IMR-90 (cell line): ENCODE measurements at regions not wholly inside any gene's neighbourhood (a gene's known extent, or its start where the extent isn't known, plus 50 kb on each side); places are given as distances from the start of the nearest gene placed in this dataset.

Source experiments
- ATAC-seq: fragments of 200-7000 bp; cut with Tn5 transposase; 2 replicates; pipeline ENCODE4 v1.9.1; 2020; ENCODE audit warnings: low read depth, mild to moderate bottlenecking, moderate library complexity
- BruUV-seq: library from RNA; stranded (reverse); fragments of 400-500 nt; replicated peaks from 2 replicates; lab custom pipeline; 2021; lab: Mats Ljungman, UMichigan
- CTCF ChIA-PET: fragments of 300-600 bp; formaldehyde crosslinking; extraction: SDS; loops from one replicate; lab custom pipeline; 2021; ENCODE audit warnings: antibody characterized with exemption; lab: Yijun Ruan, JAX
- POLR2A ChIA-PET: fragments of 300-600 bp; sonication (Branson Sonifier 250); formaldehyde crosslinking; loops from one replicate; lab custom pipeline; 2022; ENCODE audit warnings: antibody characterized with exemption; ENCODE audit not compliant: unreplicated experiment; lab: Charles Lee
- DNase-seq: peaks from one replicate; pipeline ENCODE4 v3.0.0; 2013
- H2AFZ ChIP-seq: replicated peaks from 2 replicates; pipeline ENCODE3; 2013; ENCODE audit warnings: low read length, mild to moderate bottlenecking; ENCODE audit not compliant: poor library complexity
- H2AK5ac ChIP-seq: 2 replicates; pipeline ENCODE4 v1.6.1; 2013; ENCODE audit warnings: low read depth, low read length, inconsistent platforms
- H2AK9ac ChIP-seq: replicated peaks from 2 replicates; pipeline ENCODE3; 2013; ENCODE audit warnings: mild to moderate bottlenecking, low read depth, low read length, moderate library complexity; ENCODE audit not compliant: poor library complexity
- H2BK120ac ChIP-seq: 2 replicates; pipeline ENCODE4 v1.6.1; 2013; ENCODE audit warnings: low read depth, low read length, inconsistent platforms
- H2BK15ac ChIP-seq: 3 replicates; pipeline ENCODE4 v1.6.1; 2013; ENCODE audit warnings: low read depth, low read length, inconsistent platforms
- H2BK20ac ChIP-seq: 2 replicates; pipeline ENCODE4 v1.6.1; 2013; ENCODE audit warnings: low read depth, mild to moderate bottlenecking, inconsistent platforms, low read length, moderate library complexity
- H2BK5ac ChIP-seq: 2 replicates; pipeline ENCODE4 v1.6.1; 2013; ENCODE audit warnings: mild to moderate bottlenecking, low read depth, low read length, inconsistent platforms; ENCODE audit not compliant: poor library complexity, severe bottlenecking
- H3K14ac ChIP-seq: replicated peaks from 2 replicates; pipeline ENCODE4 v1.6.1; 2013; ENCODE audit warnings: low read depth, low read length, inconsistent platforms
- H3K18ac ChIP-seq: 2 replicates; pipeline ENCODE4 v1.6.1; 2013; ENCODE audit warnings: low read depth, low read length, control low read depth
- H3K23ac ChIP-seq: 2 replicates; pipeline ENCODE4 v1.6.1; 2013; ENCODE audit warnings: low read depth, low read length, inconsistent platforms
- H3K27ac ChIP-seq: 2 replicates; pipeline ENCODE4 v1.5.1; 2013; ENCODE audit warnings: mild to moderate bottlenecking, control low read depth, low read length; ENCODE audit not compliant: insufficient read depth
- H3K27me3 ChIP-seq: 2 replicates; pipeline ENCODE4 v1.6.1; 2013; ENCODE audit warnings: low read length; ENCODE audit not compliant: control insufficient read depth, insufficient read depth
- H3K36me3 ChIP-seq: 2 replicates; pipeline ENCODE4 v1.6.1; 2013; ENCODE audit warnings: low read length, mixed read lengths; ENCODE audit not compliant: control insufficient read depth, insufficient read depth
- H3K4ac ChIP-seq: 2 replicates; pipeline ENCODE4 v1.6.1; 2013; ENCODE audit warnings: low read depth, low read length, inconsistent platforms
- H3K4me1 ChIP-seq: 2 replicates; pipeline ENCODE4 v1.6.1; 2013; ENCODE audit warnings: low read length, mixed read lengths; ENCODE audit not compliant: control insufficient read depth, insufficient read depth
- H3K4me2 ChIP-seq: 2 replicates; pipeline ENCODE4 v1.6.1; 2013; ENCODE audit warnings: low read depth, mild to moderate bottlenecking, control low read depth, low read length, moderate library complexity
- H3K4me3 ChIP-seq: 2 replicates; pipeline ENCODE4 v1.5.1; 2013; ENCODE audit warnings: low read depth, mild to moderate bottlenecking, control low read depth, low read length, moderate library complexity; ENCODE audit not compliant: insufficient read depth
- H3K56ac ChIP-seq: 2 replicates; pipeline ENCODE4 v1.6.1; 2013; ENCODE audit warnings: low read length, inconsistent platforms; ENCODE audit not compliant: insufficient read depth; ENCODE audit errors: extremely low read depth
- H3K79me1 ChIP-seq, 2 experiments: 2 replicates each; pipeline ENCODE4 v1.6.1; 2013; ENCODE audit warnings: low read length in 2 of 2, inconsistent platforms in 1 of 2, low read depth in 1 of 2
- H3K9ac ChIP-seq: 2 replicates; pipeline ENCODE4 v1.6.1; 2013; ENCODE audit warnings: low read depth, low read length, control low read depth
- H3K9me1 ChIP-seq: 2 replicates; pipeline ENCODE4 v1.6.1; 2013; ENCODE audit warnings: low read length, inconsistent platforms; ENCODE audit not compliant: insufficient read depth
- H3K9me3 ChIP-seq: 2 replicates; pipeline ENCODE4 v1.6.1; 2013; ENCODE audit warnings: low read length; ENCODE audit not compliant: control insufficient read depth, insufficient read depth
- H4K20me1 ChIP-seq: 2 replicates; pipeline ENCODE4 v1.6.1; 2013; ENCODE audit warnings: low read length, inconsistent platforms; ENCODE audit not compliant: insufficient read depth
- H4K5ac ChIP-seq: 2 replicates; pipeline ENCODE4 v1.6.1; 2013; ENCODE audit warnings: mild to moderate bottlenecking, low read depth, low read length, control low read depth
- H4K8ac ChIP-seq, 2 experiments: 2 replicates each; pipeline ENCODE4 v1.6.1; 2013; ENCODE audit warnings: low read depth in 2 of 2, low read length in 2 of 2, control low read depth in 1 of 2, inconsistent platforms in 1 of 2
- H4K91ac ChIP-seq: 2 replicates; pipeline ENCODE4 v1.6.1; 2013; ENCODE audit warnings: low read depth, low read length, inconsistent platforms; ENCODE audit not compliant: insufficient read depth
- CEBPB ChIP-seq: IDR thresholded peaks from 2 replicates; pipeline ENCODE4 v1.6.1; 2012; ENCODE audit warnings: low read depth, low read length, improper control_type of control experiment
- FOS ChIP-seq: fragments of 150-350 bp; IDR thresholded peaks from 2 replicates; pipeline ENCODE4 v1.6.1; 2016; ENCODE audit warnings: low read depth, low read length
- MAFK ChIP-seq: IDR thresholded peaks from 2 replicates; pipeline ENCODE4 v1.6.1; 2012; ENCODE audit warnings: low read depth, low read length, improper control_type of control experiment
- MAZ ChIP-seq: IDR thresholded peaks from 2 replicates; pipeline ENCODE4 v1.6.1; 2012; ENCODE audit warnings: low read depth, mild to moderate bottlenecking, low read length, improper control_type of control experiment, moderate library complexity, borderline replicate concordance
- MXI1 ChIP-seq: IDR thresholded peaks from 2 replicates; pipeline ENCODE4 v1.6.1; 2012; ENCODE audit warnings: low read depth, mild to moderate bottlenecking, low read length, moderate library complexity, borderline replicate concordance
- NFE2L2 ChIP-seq: fragments of 150-350 bp; IDR thresholded peaks from 2 replicates; pipeline ENCODE4 v1.6.1; 2016; ENCODE audit warnings: low read depth, mild to moderate bottlenecking, low read length
- POLR2A ChIP-seq: IDR thresholded peaks from 2 replicates; pipeline ENCODE4 v1.6.1; 2012; ENCODE audit warnings: mild to moderate bottlenecking, low read depth, low read length
- RAD21 ChIP-seq: IDR thresholded peaks from 2 replicates; pipeline ENCODE4 v1.6.1; 2012; ENCODE audit warnings: low read length, improper control_type of control experiment
- RCOR1 ChIP-seq: IDR thresholded peaks from 2 replicates; pipeline ENCODE4 v1.6.1; 2012; ENCODE audit warnings: mild to moderate bottlenecking, low read length, improper control_type of control experiment; ENCODE audit not compliant: insufficient replicate concordance
- RFX5 ChIP-seq: IDR thresholded peaks from 2 replicates; pipeline ENCODE4 v1.8.0; 2012; ENCODE audit warnings: low read depth, mild to moderate bottlenecking, low read length, moderate library complexity
- SMC3 ChIP-seq: fragments of 150-350 bp; IDR thresholded peaks from 2 replicates; pipeline ENCODE4 v1.6.1; 2016; ENCODE audit warnings: low read depth, mild to moderate bottlenecking, antibody characterized with exemption, low read length, moderate library complexity
- WGBS, 2 experiments: methylation state at CpG; one replicate each; pipeline versions ENCODE4 v1.1.5 to v1.1.7; 2013; ENCODE audit warnings: missing lambda C conversion rate in 2 of 2; ENCODE audit not compliant: insufficient read length in 1 of 2; ENCODE audit errors: extremely low coverage in 2 of 2; 5-methylcytosine and 5-hydroxymethylcytosine counted together
- dilution Hi-C: fragments of 300-500 bp; cut with HindIII; formaldehyde crosslinking; loops from one replicate; pipeline ENCODE4 v1.14.3; 2018; ENCODE audit warnings: low sequenced_read_pairs; ENCODE audit not compliant: unreplicated experiment
- in situ Hi-C: fragments of 300-500 bp; cut with MboI; formaldehyde crosslinking; loops from 3 replicates; pipeline ENCODE4 v1.14.3; 2019; ENCODE audit warnings: low sequenced_read_pairs, inconsistent platforms, mixed read lengths
- intact Hi-C: fragments of 100-400 bp; cut with micrococcal nuclease; formaldehyde crosslinking; loops from 2 replicates; pipeline ENCODE4 v1.10.0; 2022
- TF ChIP-seq, protein P1 (sequence below): conservative IDR thresholded peaks from 2 replicates; pipeline ENCODE4 v1.5.1; 2012; ENCODE audit warnings: mild to moderate bottlenecking, low read depth, low read length, improper control_type of control experiment
- TF ChIP-seq, protein P2 (sequence below): fragments of 150-350 bp; IDR thresholded peaks from 2 replicates; pipeline ENCODE4 v1.6.1; 2017; ENCODE audit warnings: mild to moderate bottlenecking, antibody characterized with exemption, low read length, low read depth

DNA sequence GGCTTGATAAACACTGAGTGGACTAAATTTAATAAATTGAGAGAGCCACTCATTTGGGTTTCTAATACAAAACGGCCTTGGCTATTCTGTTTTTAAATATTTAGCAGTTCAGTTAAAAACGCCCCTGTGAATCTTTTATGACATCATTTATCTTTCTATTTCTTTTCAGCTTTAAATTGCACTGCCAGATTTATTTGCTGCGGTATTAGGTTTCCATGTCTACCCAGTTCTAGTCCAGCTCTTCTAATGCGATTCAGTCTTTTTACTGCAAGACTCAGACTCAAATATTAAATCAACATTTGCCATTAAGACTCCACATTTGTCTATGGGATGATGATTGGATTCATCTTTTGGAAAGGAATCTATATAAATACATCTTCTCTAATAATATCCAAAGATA, 2174.3 kb upstream of the PIK3C3 start:
- dilution Hi-C loops (no loop called here), intact Hi-C loops (no loop called here), in situ Hi-C loops (no loop called here)
- H2AK5ac ChIP-seq = no peak overlapping the region
- no peak overlapping the region for H3K56ac ChIP-seq
- no TSS peak for BruUV-seq
- no peak overlapping the region for H2BK120ac ChIP-seq
- no peak overlapping the region for H2BK5ac ChIP-seq
- POLR2A ChIA-PET = no interaction called here
- H3K23ac ChIP-seq = no peak overlapping the region
- no peak overlapping the region for H3K4ac ChIP-seq
- no peak overlapping the region for H3K4me3 ChIP-seq
- no peak overlapping the region for H4K5ac ChIP-seq
- 40% methylated on average over 1 of the region's 4 CpGs; no CpG with 5 or more reads in 1 of the 2 experiments for WGBS, 2 experiments
- H2AFZ ChIP-seq = no peak overlapping the region
- H3K9me3 ChIP-seq = no peaks in the 10 kb centered on the region
- no peak overlapping the region for H3K27ac ChIP-seq
- no peak overlapping the region for H2BK15ac ChIP-seq
- ATAC-seq (no peak), DNase-seq (no peak)
- no peak overlapping the region for H2AK9ac ChIP-seq
- H3K4me2 ChIP-seq = no peak overlapping the region
- H3K9ac ChIP-seq = no peak overlapping the region
- no peaks in the 10 kb centered on the region for H3K27me3 ChIP-seq
- CTCF ChIA-PET = no interaction called here
- H4K20me1 ChIP-seq = no peaks in the 10 kb centered on the region
- TF ChIP-seq, protein P1, sequence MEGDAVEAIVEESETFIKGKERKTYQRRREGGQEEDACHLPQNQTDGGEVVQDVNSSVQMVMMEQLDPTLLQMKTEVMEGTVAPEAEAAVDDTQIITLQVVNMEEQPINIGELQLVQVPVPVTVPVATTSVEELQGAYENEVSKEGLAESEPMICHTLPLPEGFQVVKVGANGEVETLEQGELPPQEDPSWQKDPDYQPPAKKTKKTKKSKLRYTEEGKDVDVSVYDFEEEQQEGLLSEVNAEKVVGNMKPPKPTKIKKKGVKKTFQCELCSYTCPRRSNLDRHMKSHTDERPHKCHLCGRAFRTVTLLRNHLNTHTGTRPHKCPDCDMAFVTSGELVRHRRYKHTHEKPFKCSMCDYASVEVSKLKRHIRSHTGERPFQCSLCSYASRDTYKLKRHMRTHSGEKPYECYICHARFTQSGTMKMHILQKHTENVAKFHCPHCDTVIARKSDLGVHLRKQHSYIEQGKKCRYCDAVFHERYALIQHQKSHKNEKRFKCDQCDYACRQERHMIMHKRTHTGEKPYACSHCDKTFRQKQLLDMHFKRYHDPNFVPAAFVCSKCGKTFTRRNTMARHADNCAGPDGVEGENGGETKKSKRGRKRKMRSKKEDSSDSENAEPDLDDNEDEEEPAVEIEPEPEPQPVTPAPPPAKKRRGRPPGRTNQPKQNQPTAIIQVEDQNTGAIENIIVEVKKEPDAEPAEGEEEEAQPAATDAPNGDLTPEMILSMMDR = no peak
- TF ChIP-seq RFX5 = no peak
- TF ChIP-seq RAD21 = no peak
- no peak for TF ChIP-seq NFE2L2
- TF ChIP-seq SMC3 = no peak
- no peak for TF ChIP-seq POLR2A
- no peak for TF ChIP-seq MAFK
- TF ChIP-seq MAZ = no peak
- no peak for TF ChIP-seq FOS
- TF ChIP-seq, protein P2, sequence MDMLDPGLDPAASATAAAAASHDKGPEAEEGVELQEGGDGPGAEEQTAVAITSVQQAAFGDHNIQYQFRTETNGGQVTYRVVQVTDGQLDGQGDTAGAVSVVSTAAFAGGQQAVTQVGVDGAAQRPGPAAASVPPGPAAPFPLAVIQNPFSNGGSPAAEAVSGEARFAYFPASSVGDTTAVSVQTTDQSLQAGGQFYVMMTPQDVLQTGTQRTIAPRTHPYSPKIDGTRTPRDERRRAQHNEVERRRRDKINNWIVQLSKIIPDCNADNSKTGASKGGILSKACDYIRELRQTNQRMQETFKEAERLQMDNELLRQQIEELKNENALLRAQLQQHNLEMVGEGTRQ = no peak
- TF ChIP-seq MXI1 = no peak
- no peak for TF ChIP-seq RCOR1
- TF ChIP-seq CEBPB = no peak
- H2BK20ac ChIP-seq = no peak overlapping the region
- no peak overlapping the region for H3K18ac ChIP-seq
- H3K79me1 ChIP-seq = no peaks in the 10 kb centered on the region
- H3K36me3 ChIP-seq = no peaks in the 10 kb centered on the region
- H3K14ac ChIP-seq = no peak overlapping the region
- no peaks in the 10 kb centered on the region for H3K9me1 ChIP-seq
- H4K8ac ChIP-seq = no peak overlapping the region
- no peak overlapping the region for H4K91ac ChIP-seq
- no peaks in the 10 kb centered on the region for H3K4me1 ChIP-seq
